HepG2 (cell line): ENCODE measurements at regions not wholly inside any gene's neighbourhood (a gene's known extent, or its start where the extent isn't known, plus 50 kb on each side); places are given as distances from the start of the nearest gene placed in this dataset.

Experiments
- ATAC-seq: fragments of 200-7000 bp; cut with Tn5 transposase; 3 replicates; pipeline ENCODE4 v1.9.1; 2020; ENCODE audit warnings: mild to moderate bottlenecking, moderate library complexity
- BruUV-seq: library from RNA; stranded (reverse); fragments of 400-500 nt; replicated peaks from 2 replicates; lab custom pipeline; 2021; lab: Mats Ljungman, UMichigan
- CTCF ChIA-PET: fragments of 300-600 bp; formaldehyde crosslinking; extraction: SDS; loops from one replicate; lab custom pipeline; 2021; ENCODE audit warnings: low total read pairs, inconsistent platforms, low intra/inter-chr PET ratio; lab: Yijun Ruan, JAX
- POLR2A ChIA-PET: fragments of 350-600 bp; sonication (Branson Sonifier 250); formaldehyde crosslinking; loops from one replicate; lab custom pipeline; 2020; ENCODE audit warnings: antibody characterized with exemption, inconsistent platforms; lab: Yijun Ruan, JAX
- DNase-seq: peaks from one replicate; pipeline ENCODE4 v3.0.0-alpha.2; 2015; ENCODE audit warnings: low spot score
- FAIRE-seq: peaks from 3 replicates; lab custom pipeline; 2011; peaks lifted over from hg19 to GRCh38; lab: Jason Lieb, UNC
- H2AFZ ChIP-seq: one replicate; pipeline ENCODE4 v1.6.1; 2011; ENCODE audit warnings: low read length, inconsistent platforms
- H3K27ac ChIP-seq: fragments of 300-600 bp; 3 replicates; pipeline ENCODE4 v1.8.0; 2011; ENCODE audit warnings: mixed run types, mild to moderate bottlenecking, mixed read lengths, low read length, inconsistent platforms; ENCODE audit not compliant: insufficient read depth; ENCODE audit errors: extremely low read length
- H3K27me3 ChIP-seq, 2 experiments: fragments of 200-600 bp in 1 of 2; 2 replicates in 1 of 2; 3 replicates in 1 of 2; pipeline versions ENCODE4 v1.6.0 to v1.8.0; 2011; ENCODE audit warnings: low read length in 2 of 2, mild to moderate bottlenecking in 2 of 2, moderate library complexity in 2 of 2, inconsistent platforms in 1 of 2; ENCODE audit not compliant: insufficient read depth in 2 of 2, control insufficient read depth in 1 of 2
- H3K36me3 ChIP-seq, 2 experiments: fragments of 200-600 bp in 1 of 2; replicated peaks in 1 of 2; 2 replicates in 1 of 2; 3 replicates in 1 of 2; pipeline versions ENCODE4 v1.5.1 to v1.8.0; 2011; ENCODE audit warnings: low read length in 2 of 2, inconsistent platforms in 1 of 2; ENCODE audit not compliant: insufficient read depth in 2 of 2, control insufficient read depth in 1 of 2
- H3K4me1 ChIP-seq: 2 replicates; pipeline ENCODE4 v1.5.1; 2012; ENCODE audit warnings: low read length, inconsistent platforms; ENCODE audit not compliant: insufficient read depth
- H3K4me2 ChIP-seq: 2 replicates; pipeline ENCODE4 v1.6.0; 2011; ENCODE audit warnings: low read depth, low read length, inconsistent platforms
- H3K4me3 ChIP-seq, 3 experiments: fragments of 200-600 bp in 1 of 3; sonication (generic), shearing (Covaris generic) in 1 of 3; replicated peaks in 1 of 3; 2 replicates each; pipeline ENCODE4 v1.5.1; 2011 to 2016; ENCODE audit warnings: low read length in 3 of 3, inconsistent platforms in 2 of 3, low read depth in 2 of 3, mild to moderate bottlenecking in 2 of 3, control low read depth in 1 of 3, mixed read lengths in 1 of 3; ENCODE audit not compliant: insufficient read depth in 1 of 3
- H3K79me2 ChIP-seq: one replicate; pipeline ENCODE4 v1.6.1; 2011; ENCODE audit warnings: low read length, inconsistent platforms; ENCODE audit not compliant: insufficient read depth
- H3K9ac ChIP-seq: 2 replicates; pipeline ENCODE4 v1.6.0; 2011; ENCODE audit warnings: mild to moderate bottlenecking, low read depth, low read length, inconsistent platforms; ENCODE audit not compliant: insufficient read depth
- H3K9me3 ChIP-seq: 2 replicates; pipeline ENCODE4 v1.5.1; 2012; ENCODE audit warnings: mild to moderate bottlenecking, low read length
- H4K20me1 ChIP-seq: 2 replicates; pipeline ENCODE4 v1.6.0; 2011; ENCODE audit warnings: inconsistent platforms, mild to moderate bottlenecking, low read length, moderate library complexity; ENCODE audit not compliant: insufficient read depth
- HMGXB3 ChIP-seq: sonication (generic); formaldehyde crosslinking; IDR thresholded peaks from 2 replicates; pipeline ENCODE4 v1.4.0; 2020; ENCODE audit warnings: missing genetic modification reagents, borderline replicate concordance
- MED13 ChIP-seq: sonication (generic); formaldehyde crosslinking; IDR thresholded peaks from 2 replicates; pipeline ENCODE4 v1.5.0; 2020; ENCODE audit warnings: missing genetic modification reagents
- SRSF1 ChIP-seq: fragments of 200-400 bp; formaldehyde crosslinking; optimal IDR thresholded peaks from 2 replicates; pipeline ENCODE3; 2017; ENCODE audit warnings: mild to moderate bottlenecking, low read depth, low read length, moderate library complexity
- SRY ChIP-seq: sonication (generic); formaldehyde crosslinking; IDR thresholded peaks from 2 replicates; pipeline ENCODE4 v1.8.0; 2022; ENCODE audit warnings: mild to moderate bottlenecking, missing genetic modification reagents
- TBP ChIP-seq: sonication (generic); formaldehyde crosslinking; IDR thresholded peaks from 2 replicates; pipeline ENCODE4 v1.5.0; 2020; ENCODE audit warnings: missing genetic modification reagents
- TEF ChIP-seq: sonication (generic); formaldehyde crosslinking; IDR thresholded peaks from 2 replicates; pipeline ENCODE4 v1.5.0; 2020; ENCODE audit warnings: missing genetic modification reagents
- TFAP4 ChIP-seq: sonication (generic); IDR thresholded peaks from 2 replicates; pipeline ENCODE4 v1.6.1; 2016; ENCODE audit warnings: low read depth, borderline replicate concordance
- ZBTB10 ChIP-seq: sonication (generic); formaldehyde crosslinking; IDR thresholded peaks from 2 replicates; pipeline ENCODE4 v1.4.0; 2020; ENCODE audit warnings: missing genetic modification reagents, borderline replicate concordance
- ZNF550 ChIP-seq: sonication (generic); formaldehyde crosslinking; IDR thresholded peaks from 2 replicates; pipeline ENCODE4 v1.4.0; 2020; ENCODE audit warnings: mild to moderate bottlenecking, missing genetic modification reagents, borderline replicate concordance
- WGBS: methylation state at CpG from one replicate; pipeline ENCODE4 v1.1.6; 2017; ENCODE audit warnings: low lambda C conversion rate; 5-methylcytosine and 5-hydroxymethylcytosine counted together
- in situ Hi-C: cut with HindIII; loops from 2 replicates; pipeline ENCODE4 v1.10.0; 2017; ENCODE audit warnings: low pct_unique_long_range_greater_than_20kb; ENCODE audit not compliant: extremely low pct_ligation_motif_present
- intact Hi-C: fragments of 100-400 bp; cut with micrococcal nuclease; formaldehyde crosslinking; loops from one replicate; pipeline ENCODE4 v1.10.0; 2022; ENCODE audit not compliant: unreplicated experiment

GRCh38 chr1:163980394-163980793 is 578.6 kb upstream of the PBX1 start:
- no peak overlapping the region for H3K4me3 ChIP-seq
- H3K27me3 ChIP-seq = no peaks in the 10 kb centered on the region
- no peaks in the 10 kb centered on the region for H3K36me3 ChIP-seq
- H3K4me2 ChIP-seq = no peak overlapping the region
- in situ Hi-C loops = no loop called here
- no peaks in the 10 kb centered on the region for H4K20me1 ChIP-seq
- ATAC-seq (no peak), FAIRE-seq (no peak), DNase-seq (no peak)
- POLR2A ChIA-PET = no interaction called here
- BruUV-seq = no TSS peak
- no peaks in the 10 kb centered on the region for H3K79me2 ChIP-seq
- WGBS = 0% methylated on average over 1 of the region's 1 CpG
- no peaks in the 10 kb centered on the region for H3K4me1 ChIP-seq
- no peak overlapping the region for H3K27ac ChIP-seq
- TF ChIP-seq SRSF1 (no peak), MED13 (CRISPR knock-in tag) (no peak), ZBTB10 (CRISPR knock-in tag) (no peak), TFAP4 (no peak), TEF (CRISPR knock-in tag) (no peak), SRY (CRISPR knock-in tag) (no peak), TBP (no peak), HMGXB3 (CRISPR knock-in tag) (no peak), ZNF550 (CRISPR knock-in tag) (no peak)
- TF ChIP-seq, all 625 proteins: peak for 0
- CTCF ChIA-PET = no interaction called here
- Histone ChIP-seq H3K9ac (no peak overlapping the region), H3K9me3 (peaks cover 92% of the 10 kb centered on the region), H2AFZ (no peak overlapping the region)
- intact Hi-C loops = no loop called here
